ENCODE measurements at regions not wholly inside any gene's neighbourhood (a gene's known extent, or its start where the extent isn't known, plus 50 kb on each side); places are given as distances from the start of the nearest gene placed in this dataset.

GRCh38 chr13:40158757-40159156 is 503.3 kb downstream of the COG6 start (continued):
- no peak for TF ChIP-seq MGA (IDR thresholded peaks at IDR 0.05)
- no peak for TF ChIP-seq CAMTA2 (CRISPR knock-in tag; conservative IDR thresholded peaks at IDR 0.05)
- no peak for TF ChIP-seq SP2 (IDR thresholded peaks at IDR 0.05; ENCODE audit: extremely low read depth, low read depth, low read length, poor library complexity, severe bottlenecking)
- no peak for TF ChIP-seq MTA2 (IDR thresholded peaks at IDR 0.05; ENCODE audit: low read depth)
- TF ChIP-seq EGR1 (conservative IDR thresholded peaks at IDR 0.05), result no peak
- TF ChIP-seq LARP7 (IDR thresholded peaks at IDR 0.05), result no peak
- no peak for TF ChIP-seq YY1 (IDR thresholded peaks at IDR 0.05; ENCODE audit: borderline replicate concordance in 1 of 3, control insufficient read depth in 1 of 3, extremely low read depth in 1 of 3, insufficient read depth in 3 of 3, insufficient read length in 1 of 3, insufficient replicate concordance in 2 of 3, low read depth in 1 of 3, low read length in 2 of 3)
